ENCODE measurements at regions not wholly inside any gene's neighbourhood (a gene's known extent, or its start where the extent isn't known, plus 50 kb on each side); places are given as distances from the start of the nearest gene placed in this dataset.

GRCh38 chr18:46224181-46224775 lies 120.1 kb downstream of the HAUS1 start:
- TF ChIP-seq FOXK2 (IDR thresholded peaks at IDR 0.05) (no peak), LEF1 (IDR thresholded peaks at IDR 0.05; ENCODE audit: borderline replicate concordance) (no peak), ZNF384 (IDR thresholded peaks at IDR 0.05) (no peak)
